ENCODE measurements at regions not wholly inside any gene's neighbourhood (a gene's known extent, or its start where the extent isn't known, plus 50 kb on each side); places are given as distances from the start of the nearest gene placed in this dataset.

- TF ChIP-seq POLR2A (IDR thresholded peaks at IDR 0.05) (no peak), CTCF (IDR thresholded peaks at IDR 0.05) (no peak), EP300 (IDR thresholded peaks at IDR 0.05) (no peak)
Observed at GRCh38 chr22:48602805-48603518, 1224.7 kb downstream of the BRD1 start.

Measured in tibial nerve (tissue), 4 donors.